GM10248 (cell line): ENCODE measurements at regions not wholly inside any gene's neighbourhood (a gene's known extent, or its start where the extent isn't known, plus 50 kb on each side); places are given as distances from the start of the nearest gene placed in this dataset.

Experiments used
- CTCF ChIA-PET: fragments of 300-600 bp; sonication (Branson Sonifier 250); formaldehyde crosslinking; extraction: SDS; loops from one replicate; lab custom pipeline; 2021; ENCODE audit warnings: antibody characterized with exemption; lab: Yijun Ruan, JAX
- POLR2A ChIA-PET: fragments of 350-650 bp; sonication (Branson Sonifier 250); formaldehyde crosslinking; extraction: SDS; loops from one replicate; lab custom pipeline; 2020; ENCODE audit warnings: antibody characterized with exemption; lab: Yijun Ruan, JAX
- DNase-seq: peaks from one replicate; pipeline ENCODE4 v3.0.0; 2012; ENCODE audit errors: extremely low spot score
- TF ChIP-seq, protein P1 (sequence below): IDR thresholded peaks from 2 replicates; pipeline ENCODE4 v1.5.1; 2012; ENCODE audit warnings: mild to moderate bottlenecking, low read depth; ENCODE audit errors: extremely low read depth, missing control alignments, control extremely low read depth

DNA sequence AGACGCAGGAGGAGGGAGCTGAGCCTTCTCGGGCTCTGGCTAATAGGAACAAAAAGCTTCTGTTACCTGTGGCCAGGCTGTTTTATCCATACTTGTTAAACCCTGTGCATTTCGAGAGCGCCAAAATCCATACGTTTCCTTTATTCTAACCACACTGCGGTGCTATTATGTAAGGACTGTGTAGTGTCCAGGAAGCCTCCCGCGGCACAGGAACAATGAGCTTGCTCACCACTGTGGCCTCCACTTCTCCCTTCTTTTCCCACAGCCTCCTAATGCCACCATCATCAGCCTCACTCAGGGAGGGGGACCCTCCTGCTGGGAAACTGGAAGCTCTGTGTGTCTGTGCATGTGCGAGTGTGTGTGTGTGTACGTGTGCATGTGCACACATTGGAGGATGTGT is 268.5 kb downstream of the HAUS1 start:
- CTCF ChIA-PET = interaction anchor here (1.0 to 1.3 kb wide), 2 partner anchors 15 to 223 kb away, joined by 3 to 4 read pairs; no protein-coding TSS in a partner anchor
- POLR2A ChIA-PET = no interaction called here
- TF ChIP-seq, protein P1, sequence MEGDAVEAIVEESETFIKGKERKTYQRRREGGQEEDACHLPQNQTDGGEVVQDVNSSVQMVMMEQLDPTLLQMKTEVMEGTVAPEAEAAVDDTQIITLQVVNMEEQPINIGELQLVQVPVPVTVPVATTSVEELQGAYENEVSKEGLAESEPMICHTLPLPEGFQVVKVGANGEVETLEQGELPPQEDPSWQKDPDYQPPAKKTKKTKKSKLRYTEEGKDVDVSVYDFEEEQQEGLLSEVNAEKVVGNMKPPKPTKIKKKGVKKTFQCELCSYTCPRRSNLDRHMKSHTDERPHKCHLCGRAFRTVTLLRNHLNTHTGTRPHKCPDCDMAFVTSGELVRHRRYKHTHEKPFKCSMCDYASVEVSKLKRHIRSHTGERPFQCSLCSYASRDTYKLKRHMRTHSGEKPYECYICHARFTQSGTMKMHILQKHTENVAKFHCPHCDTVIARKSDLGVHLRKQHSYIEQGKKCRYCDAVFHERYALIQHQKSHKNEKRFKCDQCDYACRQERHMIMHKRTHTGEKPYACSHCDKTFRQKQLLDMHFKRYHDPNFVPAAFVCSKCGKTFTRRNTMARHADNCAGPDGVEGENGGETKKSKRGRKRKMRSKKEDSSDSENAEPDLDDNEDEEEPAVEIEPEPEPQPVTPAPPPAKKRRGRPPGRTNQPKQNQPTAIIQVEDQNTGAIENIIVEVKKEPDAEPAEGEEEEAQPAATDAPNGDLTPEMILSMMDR = no peak

DNA sequence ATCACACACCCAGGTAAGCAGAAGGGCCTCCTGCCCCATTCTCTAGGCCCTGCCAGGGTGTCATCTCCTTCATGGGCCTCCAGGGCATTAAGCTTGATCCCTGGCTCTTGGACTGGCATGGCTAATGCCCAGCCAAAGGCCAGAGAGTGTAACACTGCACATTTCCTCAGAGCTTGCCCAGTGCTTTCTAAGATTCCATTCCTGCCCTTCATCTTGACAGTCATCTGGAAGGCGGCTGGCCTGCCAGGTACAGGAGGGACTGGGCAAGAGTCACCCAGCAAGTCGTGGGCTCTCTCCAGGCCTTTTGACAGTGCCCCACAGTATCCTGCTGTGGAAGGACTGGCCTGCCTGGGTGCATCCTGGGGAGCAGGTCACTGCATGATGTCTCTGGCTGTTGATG is 268.9 kb downstream of the HAUS1 start:
- POLR2A ChIA-PET = no interaction called here
- TF ChIP-seq, protein P1 = no peak
- CTCF ChIA-PET = interaction anchor here (1.0 to 1.3 kb wide), 2 partner anchors 15 to 223 kb away, joined by 3 to 4 read pairs; no protein-coding TSS in a partner anchor
- DNase-seq = no peak

More for the DNA sequence above, 268.5 kb downstream of the HAUS1 start:
- DNase-seq = no peak

DNA sequence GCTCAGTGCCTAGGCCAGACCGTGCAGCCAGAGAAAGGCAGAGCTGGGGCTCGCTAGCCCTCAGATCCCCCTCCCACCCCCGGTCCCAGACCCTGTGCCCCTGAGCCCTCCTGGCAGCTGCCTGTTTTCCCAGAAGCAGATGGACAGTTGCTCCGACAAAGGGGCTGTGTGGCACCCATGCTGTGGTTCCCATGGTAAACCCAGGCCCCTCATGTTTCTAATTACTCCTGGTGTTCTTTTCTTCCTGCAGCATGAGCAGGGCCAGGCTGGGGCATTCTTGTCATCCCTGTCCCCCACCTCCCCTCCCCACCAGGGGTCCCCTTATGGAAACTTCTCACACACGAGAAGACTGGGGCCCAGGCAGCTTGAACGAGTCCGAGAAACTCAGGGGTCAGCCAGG is 269.6 kb downstream of the HAUS1 start:
- TF ChIP-seq, protein P1 = no peak
- no peak for DNase-seq
- CTCF ChIA-PET = interaction anchor here (1.3 kb wide), 1 partner anchor 14 kb away, joined by 4 read pairs; no protein-coding TSS in a partner anchor
- POLR2A ChIA-PET = no interaction called here

DNA sequence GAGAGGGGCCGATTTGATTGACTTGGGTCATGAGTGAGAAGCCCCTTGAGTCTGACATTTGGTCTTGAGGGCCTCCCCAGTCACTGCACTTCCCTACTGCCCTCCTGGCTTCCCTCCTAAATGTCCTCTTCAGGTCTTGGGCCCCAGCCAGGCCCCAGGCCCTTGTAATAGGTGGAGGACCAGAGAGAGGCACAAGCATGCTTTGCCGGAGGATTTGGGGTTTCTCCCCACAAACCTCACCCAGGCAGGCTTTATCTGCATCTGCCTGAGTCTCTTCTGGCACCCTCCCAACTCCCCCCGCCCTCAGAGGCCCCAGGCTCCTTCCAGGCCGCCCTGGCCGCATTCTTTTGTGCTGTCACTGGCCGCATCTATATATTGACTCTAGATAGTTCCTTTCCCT is 270.7 kb downstream of the HAUS1 start:
- ChIA-PET POLR2A (no interaction called here), CTCF (no interaction called here)
- TF ChIP-seq, protein P1 = no peak
- no peak for DNase-seq

DNA sequence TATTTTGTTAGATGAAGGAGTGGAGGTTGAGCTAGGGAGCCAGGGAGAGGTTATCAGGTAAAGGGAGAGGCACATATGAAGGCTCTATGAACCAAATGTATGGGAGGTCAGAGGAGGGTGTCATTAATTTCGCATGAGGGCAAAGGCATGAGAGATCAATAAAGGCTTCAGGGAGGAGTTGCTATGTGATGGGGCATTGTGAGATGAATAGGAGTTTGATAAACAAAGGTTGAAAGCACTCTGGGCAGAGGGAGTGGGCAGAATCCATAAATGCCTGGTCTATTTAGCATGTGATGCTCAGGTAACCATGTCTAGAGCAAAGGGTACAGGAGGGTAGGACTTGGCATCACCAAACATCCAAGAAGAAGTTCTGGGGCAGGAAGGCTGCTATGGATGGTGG is 273.4 kb downstream of the HAUS1 start:
- ChIA-PET CTCF (interaction anchor here (1.2 to 1.6 kb wide), 2 partner anchors 9 to 14 kb away, joined by 3 to 4 read pairs; no protein-coding TSS in a partner anchor), POLR2A (no interaction called here)
- TF ChIP-seq, protein P1 = no peak
- DNase-seq = no peak

DNA sequence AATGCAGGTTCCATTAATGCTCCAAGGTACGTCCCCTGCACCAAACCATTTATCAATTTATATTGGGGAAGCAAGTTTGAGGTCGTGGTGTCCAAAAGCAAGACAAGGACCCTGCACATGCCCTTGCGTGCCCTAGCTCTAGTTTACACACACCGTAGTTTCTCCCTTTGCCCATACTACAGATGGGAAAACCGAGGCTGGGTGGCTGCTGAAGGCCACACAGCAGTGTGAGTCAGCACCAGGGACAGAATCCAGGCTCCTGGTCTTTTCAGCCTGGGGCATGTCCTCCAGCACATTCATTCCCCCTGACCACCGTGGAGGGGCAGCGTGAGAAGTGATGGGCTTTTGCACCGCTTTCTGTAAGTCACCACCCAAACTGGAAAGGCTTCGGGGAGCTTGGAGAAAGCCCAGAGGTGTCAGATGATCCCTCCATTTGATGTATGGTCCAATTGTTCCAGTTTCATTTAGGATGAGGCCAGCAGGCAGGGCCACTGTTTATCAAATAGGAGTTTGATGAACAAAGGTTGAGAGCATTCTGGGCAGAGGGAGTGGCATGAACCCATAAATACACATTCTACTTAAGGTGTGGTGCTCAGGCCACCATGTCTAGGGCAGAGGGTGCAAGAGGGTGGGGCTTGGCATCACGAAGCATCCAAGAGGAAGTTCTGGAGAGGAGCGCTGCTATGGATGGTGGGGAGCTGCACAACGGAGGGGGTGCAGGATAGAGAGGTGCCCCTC is 274.1 kb downstream of the HAUS1 start:
- CTCF ChIA-PET = interaction anchor here (1.2 kb wide), 1 partner anchor 9 kb away, joined by 3 read pairs; no protein-coding TSS in a partner anchor
- DNase-seq = no peak
- TF ChIP-seq, protein P1 = no peak
- POLR2A ChIA-PET = no interaction called here
